ENCODE measurements at regions not wholly inside any gene's neighbourhood (a gene's known extent, or its start where the extent isn't known, plus 50 kb on each side); places are given as distances from the start of the nearest gene placed in this dataset.

- intact Hi-C loops (cut with micrococcal nuclease) (no loop called here), dilution Hi-C loops (cut with MboI; ENCODE audit: extremely low pct_ligation_motif_present, low sequenced_read_pairs) (no loop called here)
- Histone ChIP-seq H4K20me1 (replicated peaks; ENCODE audit: control insufficient read depth, extremely low read depth, insufficient read depth, low read length) (no peaks in the 10 kb centered on the region), H2AFZ (ENCODE audit: low read depth, low read length) (no peak overlapping the region), H3K36me3 (ENCODE audit: control insufficient read depth in 2 of 2, extremely low read depth in 1 of 2, insufficient read depth in 2 of 2, low read length in 2 of 2) (no peaks in the 10 kb centered on the region), H3K9ac (replicated peaks; ENCODE audit: extremely low read depth, insufficient read depth, low read length) (no peak overlapping the region), H3K27me3 (ENCODE audit: control insufficient read depth in 2 of 2, insufficient read depth in 2 of 2, low read length in 2 of 2) (peaks cover 0 to 20% of the 10 kb centered on the region in 2 experiments), H3K79me2 (ENCODE audit: control insufficient read depth, insufficient read depth, low read length) (no peaks in the 10 kb centered on the region), H3K27ac (ENCODE audit: insufficient read depth, low read depth, low read length) (no peak overlapping the region), H3K9me1 (replicated peaks; ENCODE audit: control insufficient read depth, extremely low read depth, insufficient read depth, low read length) (no peaks in the 10 kb centered on the region), H3K4me3 (replicated peaks in 1 of 3; ENCODE audit: insufficient read depth in 1 of 3, low read depth in 1 of 3, low read length in 3 of 3) (no peak overlapping the region), H3K4me1 (ENCODE audit: control insufficient read depth, extremely low read depth, insufficient read depth, low read length) (no peaks in the 10 kb centered on the region), H3K9me3 (replicated peaks; ENCODE audit: control insufficient read depth, insufficient read depth, low read length) (no peaks in the 10 kb centered on the region), H3K4me2 (ENCODE audit: insufficient read depth, low read length) (no peak overlapping the region)
- no TSS peak for BruUV-seq (replicated peaks)
- ChIA-PET CTCF (no interaction called here), POLR2A (no interaction called here)
- TF ChIP-seq EZH2 (IDR thresholded peaks at IDR 0.05; ENCODE audit: borderline replicate concordance, low read depth, low read length, severe bottlenecking), result no peak
- TF ChIP-seq POLR2AphosphoS5 (IDR thresholded peaks at IDR 0.05; ENCODE audit: insufficient read depth, low read depth, low read length), result no peak
- no peak for TF ChIP-seq MYC (IDR thresholded peaks at IDR 0.05; ENCODE audit: low read depth, low read length)
- TF ChIP-seq, protein P1, sequence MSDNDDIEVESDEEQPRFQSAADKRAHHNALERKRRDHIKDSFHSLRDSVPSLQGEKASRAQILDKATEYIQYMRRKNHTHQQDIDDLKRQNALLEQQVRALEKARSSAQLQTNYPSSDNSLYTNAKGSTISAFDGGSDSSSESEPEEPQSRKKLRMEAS (IDR thresholded peaks at IDR 0.05; ENCODE audit: insufficient read depth, insufficient read length), result no peak
- TF ChIP-seq POLR2A (IDR thresholded peaks at IDR 0.05; ENCODE audit: low read depth, low read length), result no peak
- no peak for TF ChIP-seq GATA2 (IDR thresholded peaks at IDR 0.05; ENCODE audit: insufficient read depth, insufficient read length, low read depth, low read length)
- TF ChIP-seq FOS (IDR thresholded peaks at IDR 0.05; ENCODE audit: borderline replicate concordance, insufficient read depth, low read length), result no peak
- TF ChIP-seq CTCF (IDR thresholded peaks at IDR 0.05; ENCODE audit: extremely low read depth in 1 of 2, insufficient read depth in 1 of 2, low read depth in 1 of 2, low read length in 2 of 2), result no peak
- TF ChIP-seq JUN (IDR thresholded peaks at IDR 0.05; ENCODE audit: borderline replicate concordance, insufficient read depth, insufficient read length, low read depth), result no peak
- no peak for FAIRE-seq
- no peak for DNase-seq (ENCODE audit: low read depth, low spot score)
These were observed 364.3 kb upstream of the FAM241A start for GRCh38 chr4:111780965-111781364.

Measured in endothelial cell of umbilical vein (primary cell).